AG04450 (cell line): ENCODE measurements at regions not wholly inside any gene's neighbourhood (a gene's known extent, or its start where the extent isn't known, plus 50 kb on each side); places are given as distances from the start of the nearest gene placed in this dataset.

Source experiments
- CTCF ChIA-PET: fragments of 300-600, 350-600 bp; formaldehyde crosslinking; extraction: SDS; loops from one replicate; lab custom pipeline; 2022; ENCODE audit warnings: antibody characterized with exemption, inconsistent platforms; lab: Charles Lee
- POLR2A ChIA-PET: fragments of 350-600 bp; formaldehyde crosslinking; extraction: SDS; loops from one replicate; lab custom pipeline; 2021; ENCODE audit warnings: antibody characterized with exemption, inconsistent platforms; lab: Yijun Ruan, JAX
- DNase-seq: peaks from one replicate; pipeline ENCODE4 v3.0.0-alpha.2; 2011; ENCODE audit warnings: low read depth, low spot score
- H3K27ac ChIP-seq: one replicate; pipeline ENCODE4 v1.5.1; 2012; ENCODE audit warnings: low read depth, low read length, control low read depth
- H3K27me3 ChIP-seq: one replicate; pipeline ENCODE4 v1.6.0; 2012; ENCODE audit warnings: low read length; ENCODE audit not compliant: control insufficient read depth, insufficient read depth
- H3K4me3 ChIP-seq: 2 replicates; pipeline ENCODE4 v1.5.1; 2011; ENCODE audit warnings: mild to moderate bottlenecking, low read depth, low read length, control low read depth
- H3K9me3 ChIP-seq: 2 replicates; pipeline ENCODE4 v1.5.1; 2012; ENCODE audit warnings: low read length; ENCODE audit not compliant: control insufficient read depth, insufficient read depth
- TF ChIP-seq, protein P1 (sequence below): IDR thresholded peaks from 2 replicates; pipeline ENCODE4 v1.5.1; 2011; ENCODE audit warnings: low read depth, low read length, control low read depth, inconsistent platforms

DNA sequence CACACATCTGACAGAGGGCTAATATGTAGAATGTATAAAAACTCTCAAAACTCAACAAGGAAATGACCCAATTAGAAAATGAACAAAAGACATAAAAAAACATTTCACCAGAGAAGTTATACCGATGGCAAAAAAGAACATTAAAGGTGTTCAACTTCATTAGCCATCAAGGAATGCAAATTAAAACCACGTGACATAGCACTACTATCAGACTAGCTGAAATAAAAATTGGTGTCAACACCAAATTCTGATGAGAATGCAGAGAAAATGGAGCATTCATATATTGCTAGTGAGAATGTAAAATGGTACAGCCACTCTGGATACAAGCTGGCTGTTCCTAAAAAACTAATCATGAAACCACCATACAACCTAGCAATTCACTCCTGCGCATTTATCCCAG is 128.0 kb downstream of the INSIG2 start:
- TF ChIP-seq, protein P1, sequence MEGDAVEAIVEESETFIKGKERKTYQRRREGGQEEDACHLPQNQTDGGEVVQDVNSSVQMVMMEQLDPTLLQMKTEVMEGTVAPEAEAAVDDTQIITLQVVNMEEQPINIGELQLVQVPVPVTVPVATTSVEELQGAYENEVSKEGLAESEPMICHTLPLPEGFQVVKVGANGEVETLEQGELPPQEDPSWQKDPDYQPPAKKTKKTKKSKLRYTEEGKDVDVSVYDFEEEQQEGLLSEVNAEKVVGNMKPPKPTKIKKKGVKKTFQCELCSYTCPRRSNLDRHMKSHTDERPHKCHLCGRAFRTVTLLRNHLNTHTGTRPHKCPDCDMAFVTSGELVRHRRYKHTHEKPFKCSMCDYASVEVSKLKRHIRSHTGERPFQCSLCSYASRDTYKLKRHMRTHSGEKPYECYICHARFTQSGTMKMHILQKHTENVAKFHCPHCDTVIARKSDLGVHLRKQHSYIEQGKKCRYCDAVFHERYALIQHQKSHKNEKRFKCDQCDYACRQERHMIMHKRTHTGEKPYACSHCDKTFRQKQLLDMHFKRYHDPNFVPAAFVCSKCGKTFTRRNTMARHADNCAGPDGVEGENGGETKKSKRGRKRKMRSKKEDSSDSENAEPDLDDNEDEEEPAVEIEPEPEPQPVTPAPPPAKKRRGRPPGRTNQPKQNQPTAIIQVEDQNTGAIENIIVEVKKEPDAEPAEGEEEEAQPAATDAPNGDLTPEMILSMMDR, result no peak
- Histone ChIP-seq H3K27ac (no peak overlapping the region), H3K4me3 (no peak overlapping the region), H3K27me3 (no peaks in the 10 kb centered on the region), H3K9me3 (no peaks in the 10 kb centered on the region)
- CTCF ChIA-PET, result interaction anchor here (0.7 to 1.3 kb wide), 2 partner anchors 170 to 1368 kb away, joined by 5 to 8 read pairs; no protein-coding TSS in a partner anchor
- DNase-seq, result no peak
- POLR2A ChIA-PET, result no interaction called here

GRCh38 chr2:118209727-118210126 is 121.5 kb downstream of the INSIG2 start:
- Histone ChIP-seq H3K27ac (no peak overlapping the region), H3K27me3 (no peaks in the 10 kb centered on the region), H3K4me3 (no peak overlapping the region), H3K9me3 (no peaks in the 10 kb centered on the region)
- DNase-seq, result no peak
- POLR2A ChIA-PET, result no interaction called here
- CTCF ChIA-PET, result interaction anchor here (3.0 kb wide), 1 partner anchor 12 kb away, joined by 10 read pairs; no protein-coding TSS in a partner anchor
- TF ChIP-seq, protein P1, result no peak

DNA sequence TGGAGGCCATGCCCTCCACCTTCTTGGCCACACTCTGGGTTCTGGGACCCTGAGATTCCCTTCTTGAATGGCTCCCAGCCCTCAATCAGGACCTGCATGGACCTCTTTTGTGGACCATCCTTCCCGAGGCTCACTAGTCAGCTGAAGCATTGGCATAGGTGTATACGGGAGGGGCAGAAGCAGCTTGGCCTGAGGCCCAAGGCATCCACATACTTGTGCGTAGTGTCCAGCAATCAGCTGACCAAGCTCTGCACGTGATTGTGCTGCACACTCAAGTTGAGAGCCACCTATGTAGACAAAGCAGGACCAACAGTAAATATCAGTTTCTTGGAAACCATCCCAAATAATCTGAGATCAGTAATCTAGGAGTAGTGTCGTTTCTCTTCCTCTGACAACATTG is 119.6 kb downstream of the INSIG2 start:
- POLR2A ChIA-PET, result no interaction called here
- no peak overlapping the region for H3K27ac ChIP-seq
- no peaks in the 10 kb centered on the region for H3K9me3 ChIP-seq
- TF ChIP-seq, protein P1, result no peak
- H3K4me3 ChIP-seq, result no peak overlapping the region
- H3K27me3 ChIP-seq, result no peaks in the 10 kb centered on the region
- no peak for DNase-seq
- CTCF ChIA-PET, result interaction anchor here (1.4 kb wide), 1 partner anchor 10 kb away, joined by 5 read pairs; no protein-coding TSS in a partner anchor

DNA sequence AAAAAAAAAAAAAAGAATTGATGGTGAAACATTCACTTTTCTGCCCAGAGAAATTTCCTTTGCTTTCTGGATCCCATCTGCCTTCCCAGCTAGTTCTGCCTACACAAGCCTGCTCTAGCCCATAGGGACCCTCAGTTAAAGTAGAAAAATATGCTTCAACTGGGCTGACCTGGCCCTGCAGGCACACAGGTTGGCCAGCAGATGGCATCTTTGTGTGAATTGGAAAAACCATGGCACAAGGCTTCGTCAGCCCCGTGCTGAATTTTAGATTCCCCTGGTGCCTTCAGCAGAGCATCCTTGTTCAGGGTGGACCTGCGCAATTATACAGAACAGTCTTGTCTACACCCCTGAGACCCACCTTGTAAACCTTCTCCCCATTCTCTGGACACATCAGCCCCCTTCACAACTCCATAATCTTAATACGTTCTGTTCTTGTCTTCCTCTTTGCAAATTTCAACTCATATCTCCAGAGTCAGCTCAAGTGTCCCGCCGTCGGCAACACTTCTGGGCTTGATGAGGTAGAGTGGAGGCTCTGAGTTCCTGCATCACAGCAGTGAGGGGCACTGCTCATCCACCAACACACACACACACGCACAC is 114.5 kb downstream of the INSIG2 start:
- Histone ChIP-seq H3K4me3 (no peak overlapping the region), H3K27ac (no peak overlapping the region), H3K27me3 (no peaks in the 10 kb centered on the region), H3K9me3 (no peaks in the 10 kb centered on the region)
- TF ChIP-seq, protein P1, result peak; percentile 86
- no peak for DNase-seq
- CTCF ChIA-PET, result interaction anchor here (0.6 to 3.2 kb wide), 12 partner anchors 9 to 1240 kb away, joined by 3 to 12 read pairs (median 4); no protein-coding TSS in a partner anchor
- POLR2A ChIA-PET, result no interaction called here

DNA sequence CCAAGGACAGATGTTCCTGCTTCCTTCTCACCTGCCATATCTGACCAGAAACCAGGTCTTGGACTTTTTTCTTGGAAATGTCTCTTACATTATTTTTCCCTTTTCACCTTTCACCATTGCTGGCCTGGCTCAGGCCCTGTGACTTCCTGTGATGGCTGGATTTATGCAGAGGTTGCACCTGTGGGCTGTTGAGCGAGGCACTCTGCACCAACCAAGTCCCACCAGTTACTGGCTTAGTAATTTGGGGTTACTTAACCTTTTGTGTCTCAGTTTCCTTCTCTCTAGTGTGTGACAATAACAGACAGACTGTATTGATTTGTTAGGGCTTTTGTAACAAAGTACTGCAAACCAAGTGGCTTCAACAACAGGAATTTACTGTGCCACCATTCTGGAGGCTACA is 110.0 kb downstream of the INSIG2 start:
- Histone ChIP-seq H3K27ac (no peak overlapping the region), H3K4me3 (no peak overlapping the region), H3K9me3 (no peaks in the 10 kb centered on the region), H3K27me3 (no peaks in the 10 kb centered on the region)
- TF ChIP-seq, protein P1, result no peak
- ChIA-PET CTCF (no interaction called here), POLR2A (no interaction called here)
- no peak for DNase-seq
